ENCODE measurements at regions not wholly inside any gene's neighbourhood (a gene's known extent, or its start where the extent isn't known, plus 50 kb on each side); places are given as distances from the start of the nearest gene placed in this dataset.

DNA sequence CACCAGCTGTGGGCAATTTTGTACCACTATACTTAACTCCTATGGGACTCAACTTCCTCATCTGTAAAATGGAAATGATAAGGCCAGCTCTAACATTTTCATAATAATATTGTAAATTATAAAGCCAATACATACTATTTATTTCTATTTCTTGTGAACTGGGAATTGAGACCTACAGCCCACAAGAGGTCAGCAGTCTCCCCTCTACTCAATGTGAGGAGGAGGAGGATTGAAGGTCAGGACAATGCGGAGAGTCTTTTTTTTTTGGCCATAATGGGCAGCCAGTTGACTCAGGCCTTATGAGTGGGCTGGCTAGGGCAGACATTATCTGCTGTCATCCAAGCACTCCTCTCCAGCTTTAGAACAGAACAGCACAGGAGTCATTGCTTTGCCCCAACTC is 90.5 kb downstream of the NUF2 start:
- Mint-ChIP-seq H3K9me3 (ENCODE audit: unreplicated experiment) (no peaks in the 10 kb centered on the region), H3K27me3 (ENCODE audit: low read depth, unreplicated experiment) (peaks cover 15% of the 10 kb centered on the region), H3K4me1 (ENCODE audit: low read depth, unreplicated experiment) (peaks cover 2% of the 10 kb centered on the region), H3K36me3 (ENCODE audit: low read depth, unreplicated experiment) (no peaks in the 10 kb centered on the region), H3K4me3 (ENCODE audit: unreplicated experiment) (no peak overlapping the region), H3K27ac (ENCODE audit: unreplicated experiment) (no peak overlapping the region)
- DNase-seq (ENCODE audit: low read depth), result no peak
- Histone ChIP-seq H3K27ac (ENCODE audit: low read depth, low read length) (no peak overlapping the region), H3K36me3 (ENCODE audit: insufficient read depth, low read length) (no peaks in the 10 kb centered on the region), H3K9ac (ENCODE audit: low read length) (no peak overlapping the region), H3K4me1 (ENCODE audit: insufficient read depth, low read length) (no peaks in the 10 kb centered on the region), H3K79me2 (ENCODE audit: insufficient read depth, low read length) (no peaks in the 10 kb centered on the region), H3K9me3 (ENCODE audit: insufficient read depth, low read depth, low read length) (no peaks in the 10 kb centered on the region), H3K4me3 (ENCODE audit: insufficient read depth, low read depth, low read length) (no peak overlapping the region), H3K27me3 (ENCODE audit: insufficient read depth, low read length) (peaks cover 3% of the 10 kb centered on the region), H3K4me2 (ENCODE audit: low read length) (no peak overlapping the region), H2AFZ (ENCODE audit: low read depth, low read length) (no peak overlapping the region), H4K20me1 (ENCODE audit: insufficient read depth, low read length) (no peaks in the 10 kb centered on the region)
- TF ChIP-seq CTCF (IDR thresholded peaks at IDR 0.05; ENCODE audit: insufficient read depth, low read depth, low read length), result no peak
- TF ChIP-seq EZH2 (IDR thresholded peaks at IDR 0.05; ENCODE audit: insufficient read depth, low read length), result no peak
- no peak for FAIRE-seq

- Mint-ChIP-seq H3K27me3 (ENCODE audit: low read depth, unreplicated experiment) (peaks cover 7% of the 10 kb centered on the region), H3K9me3 (ENCODE audit: unreplicated experiment) (no peaks in the 10 kb centered on the region), H3K36me3 (ENCODE audit: low read depth, unreplicated experiment) (no peaks in the 10 kb centered on the region), H3K4me3 (ENCODE audit: unreplicated experiment) (no peak overlapping the region), H3K27ac (ENCODE audit: unreplicated experiment) (no peak overlapping the region), H3K4me1 (ENCODE audit: low read depth, unreplicated experiment) (peaks cover 2% of the 10 kb centered on the region)
- Histone ChIP-seq H3K27ac (ENCODE audit: low read depth, low read length) (no peak overlapping the region), H2AFZ (ENCODE audit: low read depth, low read length) (no peak overlapping the region), H3K36me3 (ENCODE audit: insufficient read depth, low read length) (no peaks in the 10 kb centered on the region), H4K20me1 (ENCODE audit: insufficient read depth, low read length) (no peaks in the 10 kb centered on the region), H3K4me1 (ENCODE audit: insufficient read depth, low read length) (no peaks in the 10 kb centered on the region), H3K27me3 (ENCODE audit: insufficient read depth, low read length) (no peaks in the 10 kb centered on the region), H3K79me2 (ENCODE audit: insufficient read depth, low read length) (no peaks in the 10 kb centered on the region), H3K9me3 (ENCODE audit: insufficient read depth, low read depth, low read length) (no peaks in the 10 kb centered on the region), H3K4me3 (ENCODE audit: insufficient read depth, low read depth, low read length) (no peak overlapping the region), H3K4me2 (ENCODE audit: low read length) (no peak overlapping the region), H3K9ac (ENCODE audit: low read length) (no peak overlapping the region)
- DNase-seq (ENCODE audit: low read depth) (no peak), FAIRE-seq (no peak)
- TF ChIP-seq CTCF (IDR thresholded peaks at IDR 0.05; ENCODE audit: insufficient read depth, low read depth, low read length), result no peak
- no peak for TF ChIP-seq EZH2 (IDR thresholded peaks at IDR 0.05; ENCODE audit: insufficient read depth, low read length)
These were observed 93.0 kb downstream of the NUF2 start for GRCh38 chr1:163414778-163415177.

- DNase-seq (ENCODE audit: low read depth) (no peak), FAIRE-seq (no peak)
- Histone ChIP-seq H3K27ac (ENCODE audit: low read depth, low read length) (no peak overlapping the region), H3K4me3 (ENCODE audit: insufficient read depth, low read depth, low read length) (no peak overlapping the region), H3K9me3 (ENCODE audit: insufficient read depth, low read depth, low read length) (no peaks in the 10 kb centered on the region), H4K20me1 (ENCODE audit: insufficient read depth, low read length) (no peaks in the 10 kb centered on the region), H2AFZ (ENCODE audit: low read depth, low read length) (no peak overlapping the region), H3K4me1 (ENCODE audit: insufficient read depth, low read length) (no peaks in the 10 kb centered on the region), H3K27me3 (ENCODE audit: insufficient read depth, low read length) (no peaks in the 10 kb centered on the region), H3K79me2 (ENCODE audit: insufficient read depth, low read length) (no peaks in the 10 kb centered on the region), H3K9ac (ENCODE audit: low read length) (no peak overlapping the region), H3K36me3 (ENCODE audit: insufficient read depth, low read length) (no peaks in the 10 kb centered on the region), H3K4me2 (ENCODE audit: low read length) (no peak overlapping the region)
- Mint-ChIP-seq H3K27ac (ENCODE audit: unreplicated experiment) (no peak overlapping the region), H3K4me3 (ENCODE audit: unreplicated experiment) (no peak overlapping the region), H3K36me3 (ENCODE audit: low read depth, unreplicated experiment) (no peaks in the 10 kb centered on the region), H3K27me3 (ENCODE audit: low read depth, unreplicated experiment) (peaks cover 2% of the 10 kb centered on the region), H3K4me1 (ENCODE audit: low read depth, unreplicated experiment) (no peaks in the 10 kb centered on the region), H3K9me3 (ENCODE audit: unreplicated experiment) (no peaks in the 10 kb centered on the region)
- TF ChIP-seq CTCF (IDR thresholded peaks at IDR 0.05; ENCODE audit: insufficient read depth, low read depth, low read length), result no peak
- no peak for TF ChIP-seq EZH2 (IDR thresholded peaks at IDR 0.05; ENCODE audit: insufficient read depth, low read length)
These were observed 99.9 kb downstream of the NUF2 start for GRCh38 chr1:163421701-163422100.

All from astrocyte (in vitro differentiated cells and primary cell).